IPS DF 4.7 (cell line): ENCODE measurements at regions not wholly inside any gene's neighbourhood (a gene's known extent, or its start where the extent isn't known, plus 50 kb on each side); places are given as distances from the start of the nearest gene placed in this dataset.
"Not testable (repeated sequence)": the region's sequence is repeated elsewhere in the genome, so short reads cannot be mapped to it uniquely, and the experiment has no call there.

ENCODE experiments used
- DNase-seq: peaks from one replicate; pipeline ENCODE4 v3.0.0-alpha.2; 2013; ENCODE audit warnings: low spot score; ENCODE audit errors: extremely low read depth

- no peak for DNase-seq
Measured at GRCh38 chr5:15338546-15338945, 161.4 kb upstream of the FBXL7 start.

GRCh38 chr5:15334551-15335266, 165.3 kb upstream of the FBXL7 start:
- no peak for DNase-seq

GRCh38 chr5:15333091-15333490, 166.9 kb upstream of the FBXL7 start:
- no peak for DNase-seq

GRCh38 chr5:15326932-15327331, 173.0 kb upstream of the FBXL7 start:
- DNase-seq, result no peak

GRCh38 chr5:15326471-15326870, 173.5 kb upstream of the FBXL7 start:
- DNase-seq, result no peak

GRCh38 chr5:15322421-15322820, 177.6 kb upstream of the FBXL7 start:
- no peak for DNase-seq

- no peak for DNase-seq
Measured at GRCh38 chr5:15321776-15322175, 178.2 kb upstream of the FBXL7 start.

GRCh38 chr5:15320871-15321270, 179.1 kb upstream of the FBXL7 start:
- DNase-seq, result no peak

GRCh38 chr5:15304914-15305834, 194.8 kb upstream of the FBXL7 start:
- DNase-seq, result no peak

- no peak for DNase-seq
Measured at GRCh38 chr5:15304066-15304731, 195.8 kb upstream of the FBXL7 start.

GRCh38 chr5:15300141-15300540, 199.8 kb upstream of the FBXL7 start:
- DNase-seq, result no peak

- DNase-seq, result no peak
Measured at GRCh38 chr5:15290953-15291352, 209.0 kb upstream of the FBXL7 start.

- DNase-seq, result no peak
Measured at GRCh38 chr5:15286650-15287049, 213.3 kb upstream of the FBXL7 start.

- no peak for DNase-seq
Measured at GRCh38 chr5:15285901-15286583, 213.9 kb upstream of the FBXL7 start.

GRCh38 chr5:15284706-15285105, 215.3 kb upstream of the FBXL7 start:
- no peak for DNase-seq

- DNase-seq, result no peak
Measured at GRCh38 chr5:15283076-15283475, 216.9 kb upstream of the FBXL7 start.

GRCh38 chr5:15282611-15283010, 217.4 kb upstream of the FBXL7 start:
- DNase-seq, result no peak

- DNase-seq, result not testable (repeated sequence)
Measured at GRCh38 chr5:15271596-15271995, 228.4 kb upstream of the FBXL7 start.

GRCh38 chr5:15267966-15268365, 232.0 kb upstream of the FBXL7 start:
- no peak for DNase-seq

- no peak for DNase-seq
Measured at GRCh38 chr5:15266841-15267240, 233.1 kb upstream of the FBXL7 start.

GRCh38 chr5:15266229-15266628, 233.8 kb upstream of the FBXL7 start:
- DNase-seq, result no peak
